SJCRH30 (cell line): ENCODE measurements at regions not wholly inside any gene's neighbourhood (a gene's known extent, or its start where the extent isn't known, plus 50 kb on each side); places are given as distances from the start of the nearest gene placed in this dataset.

Source experiments
- DNase-seq, 2 experiments: peaks; one replicate each; pipeline ENCODE4 v3.0.0-alpha.2; 2015 to 2020
- H3K27ac ChIP-seq: fragments of 250-450 bp; sonication (Bioruptor Pico); 2 replicates; pipeline ENCODE4 v1.5.1; 2020; ENCODE audit warnings: mild to moderate bottlenecking, moderate library complexity
- H3K27me3 ChIP-seq: fragments of 250-450 bp; sonication (Bioruptor Pico); 2 replicates; pipeline ENCODE4 v1.5.1; 2020; ENCODE audit warnings: mild to moderate bottlenecking, moderate library complexity
- H3K36me3 ChIP-seq: fragments of 250-450 bp; sonication (Bioruptor Pico); 2 replicates; pipeline ENCODE4 v1.5.1; 2020; ENCODE audit warnings: mild to moderate bottlenecking, moderate library complexity
- H3K4me1 ChIP-seq: fragments of 250-450 bp; sonication (Bioruptor Pico); 2 replicates; pipeline ENCODE4 v1.5.1; 2020; ENCODE audit warnings: mild to moderate bottlenecking, moderate library complexity
- H3K4me3 ChIP-seq: fragments of 250-450 bp; sonication (Bioruptor Pico); 2 replicates; pipeline ENCODE4 v1.5.1; 2020; ENCODE audit warnings: mild to moderate bottlenecking, moderate library complexity
- H3K9me3 ChIP-seq: fragments of 250-450 bp; sonication (Bioruptor Pico); replicated peaks from 2 replicates; pipeline ENCODE4 v1.5.1; 2020; ENCODE audit warnings: mild to moderate bottlenecking, moderate library complexity

DNA sequence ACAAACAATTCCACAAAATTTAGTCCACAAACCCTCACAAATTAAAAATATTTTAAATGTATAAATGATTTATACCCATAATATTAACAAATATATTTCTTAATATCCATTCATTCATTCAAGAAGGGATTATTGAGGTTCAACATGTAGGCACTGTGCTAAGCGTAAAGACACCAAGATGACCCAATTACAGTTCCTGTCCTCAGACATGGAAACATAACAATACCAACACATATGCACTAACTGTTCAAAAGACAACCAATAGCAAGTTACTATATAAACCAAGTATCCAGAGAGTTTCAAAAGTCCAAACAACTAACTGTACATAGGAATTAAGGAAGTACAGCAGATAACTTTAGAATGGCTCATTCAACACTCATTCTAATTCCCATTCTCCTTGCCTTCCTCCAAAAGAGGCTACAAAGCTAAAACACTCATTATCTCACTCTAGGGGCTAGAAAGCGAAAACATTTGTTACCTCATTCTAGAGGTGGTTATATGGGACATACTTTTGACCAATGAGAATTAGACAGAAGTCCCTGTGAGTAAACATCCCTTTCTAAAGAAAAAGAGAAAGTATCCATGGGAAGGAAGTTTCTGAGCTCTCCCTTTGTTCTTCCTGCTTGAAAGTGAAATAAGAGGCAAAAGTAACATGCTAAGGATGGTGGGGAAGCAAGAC lies 292.4 kb downstream of the ZEB2 start:
- H3K9me3 ChIP-seq: no peaks in the 10 kb centered on the region
- H3K4me3 ChIP-seq: no peak overlapping the region
- no peaks in the 10 kb centered on the region for H3K4me1 ChIP-seq
- H3K27me3 ChIP-seq: no peaks in the 10 kb centered on the region
- no peaks in the 10 kb centered on the region for H3K36me3 ChIP-seq
- H3K27ac ChIP-seq: no peak overlapping the region
- no peak for DNase-seq

DNA sequence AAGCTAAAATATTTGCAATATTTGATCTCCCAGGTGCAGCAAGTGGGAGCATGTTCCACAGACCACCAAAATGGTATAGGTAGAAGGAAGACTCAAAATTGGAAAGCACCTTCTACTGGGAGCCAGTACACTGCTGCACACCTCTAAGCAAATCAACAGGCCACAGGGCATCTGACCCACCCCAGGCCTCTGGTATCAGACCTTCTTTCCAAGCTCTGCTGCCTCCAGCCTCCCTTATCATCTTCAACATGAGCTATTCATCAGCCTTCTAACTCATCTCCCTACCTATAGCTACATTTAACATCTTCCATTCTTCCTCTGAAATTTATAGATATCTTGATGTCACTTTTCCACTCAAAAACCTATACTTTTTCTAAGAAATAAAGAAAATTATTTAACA lies 294.8 kb downstream of the ZEB2 start:
- H3K27me3 ChIP-seq: no peaks in the 10 kb centered on the region
- no peak for DNase-seq
- H3K4me1 ChIP-seq: no peaks in the 10 kb centered on the region
- no peaks in the 10 kb centered on the region for H3K36me3 ChIP-seq
- H3K4me3 ChIP-seq: no peak overlapping the region
- H3K9me3 ChIP-seq: no peaks in the 10 kb centered on the region
- H3K27ac ChIP-seq: no peak overlapping the region

DNA sequence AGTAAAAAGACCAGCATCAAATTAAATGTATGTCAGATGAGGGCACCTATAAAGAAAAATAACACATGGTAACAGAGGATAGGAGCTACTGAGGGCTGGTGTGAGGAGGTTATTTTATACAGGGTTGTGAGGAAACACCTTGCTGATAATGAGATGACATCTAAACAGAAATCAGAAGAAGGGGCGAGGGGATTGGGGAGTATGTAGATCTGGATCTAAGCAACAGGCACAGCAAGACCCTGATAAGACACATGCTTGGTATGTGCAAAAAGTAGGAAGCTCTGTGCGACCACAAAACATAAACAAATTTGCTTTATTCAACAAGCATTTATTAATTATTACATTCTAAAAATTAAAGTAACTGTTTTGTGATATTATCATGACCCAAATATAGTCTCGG lies 295.4 kb downstream of the ZEB2 start:
- Histone ChIP-seq H3K9me3 (no peaks in the 10 kb centered on the region), H3K27me3 (no peaks in the 10 kb centered on the region), H3K36me3 (no peaks in the 10 kb centered on the region), H3K27ac (no peak overlapping the region), H3K4me1 (no peaks in the 10 kb centered on the region), H3K4me3 (no peak overlapping the region)
- no peak for DNase-seq

DNA sequence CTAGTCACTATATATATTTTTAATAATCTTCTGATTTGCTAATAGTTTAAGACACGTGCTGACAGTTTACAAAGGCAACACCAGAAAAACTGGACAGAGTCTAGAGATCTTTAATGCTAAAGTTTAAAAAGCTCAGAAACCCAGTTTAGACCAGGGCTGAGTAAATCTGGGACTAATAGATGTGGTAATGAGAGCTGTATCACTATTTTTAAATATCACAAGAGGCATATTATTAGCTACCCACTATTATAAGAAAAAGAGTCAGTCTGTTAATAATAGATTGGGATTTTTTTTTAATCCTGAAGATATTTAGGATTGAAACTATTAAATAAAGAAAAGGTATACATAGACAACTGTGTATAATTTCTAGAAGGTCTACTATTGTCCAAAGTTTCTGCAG lies 299.9 kb downstream of the ZEB2 start:
- H3K9me3 ChIP-seq: no peaks in the 10 kb centered on the region
- no peak overlapping the region for H3K4me3 ChIP-seq
- H3K27me3 ChIP-seq: no peaks in the 10 kb centered on the region
- no peak overlapping the region for H3K27ac ChIP-seq
- DNase-seq: no peak
- H3K4me1 ChIP-seq: no peaks in the 10 kb centered on the region
- H3K36me3 ChIP-seq: no peaks in the 10 kb centered on the region

DNA sequence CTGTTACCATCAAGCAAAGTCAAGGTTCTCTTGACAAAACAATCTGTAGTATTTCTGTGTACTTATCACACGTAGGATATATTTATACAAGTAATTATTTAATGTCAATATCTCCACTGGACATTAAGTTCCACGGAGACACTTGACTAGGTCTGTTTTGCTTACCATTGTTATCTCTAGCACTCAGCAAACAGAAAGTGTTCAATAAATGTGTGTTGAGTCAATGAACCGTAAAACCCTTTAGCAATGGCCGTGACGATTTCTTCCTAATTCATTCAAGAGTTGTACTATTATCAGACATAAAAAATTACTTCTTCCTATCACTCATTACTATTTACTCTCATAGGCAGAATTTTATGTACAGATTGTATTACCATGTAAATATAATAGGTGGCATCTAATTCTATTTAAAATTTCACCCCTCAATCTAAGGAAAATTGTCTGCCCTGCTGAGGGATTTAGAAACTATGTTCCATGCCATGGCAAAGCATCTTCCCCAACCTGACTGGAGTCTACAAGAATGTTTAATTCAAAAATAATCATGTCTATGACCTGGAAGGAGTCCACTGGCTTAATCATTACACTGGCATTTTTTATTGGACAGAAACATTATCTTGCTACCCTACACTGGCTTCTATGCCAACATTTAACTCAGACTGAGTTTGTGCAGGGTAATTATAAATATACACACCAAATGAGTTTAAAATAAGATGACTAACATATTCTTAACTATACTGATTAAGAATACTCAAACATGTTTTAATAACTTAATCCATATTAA lies 301.9 kb downstream of the ZEB2 start:
- Histone ChIP-seq H3K36me3 (no peaks in the 10 kb centered on the region), H3K27ac (no peak overlapping the region), H3K9me3 (no peaks in the 10 kb centered on the region), H3K4me1 (no peaks in the 10 kb centered on the region), H3K4me3 (no peak overlapping the region), H3K27me3 (no peaks in the 10 kb centered on the region)
- no peak for DNase-seq

DNA sequence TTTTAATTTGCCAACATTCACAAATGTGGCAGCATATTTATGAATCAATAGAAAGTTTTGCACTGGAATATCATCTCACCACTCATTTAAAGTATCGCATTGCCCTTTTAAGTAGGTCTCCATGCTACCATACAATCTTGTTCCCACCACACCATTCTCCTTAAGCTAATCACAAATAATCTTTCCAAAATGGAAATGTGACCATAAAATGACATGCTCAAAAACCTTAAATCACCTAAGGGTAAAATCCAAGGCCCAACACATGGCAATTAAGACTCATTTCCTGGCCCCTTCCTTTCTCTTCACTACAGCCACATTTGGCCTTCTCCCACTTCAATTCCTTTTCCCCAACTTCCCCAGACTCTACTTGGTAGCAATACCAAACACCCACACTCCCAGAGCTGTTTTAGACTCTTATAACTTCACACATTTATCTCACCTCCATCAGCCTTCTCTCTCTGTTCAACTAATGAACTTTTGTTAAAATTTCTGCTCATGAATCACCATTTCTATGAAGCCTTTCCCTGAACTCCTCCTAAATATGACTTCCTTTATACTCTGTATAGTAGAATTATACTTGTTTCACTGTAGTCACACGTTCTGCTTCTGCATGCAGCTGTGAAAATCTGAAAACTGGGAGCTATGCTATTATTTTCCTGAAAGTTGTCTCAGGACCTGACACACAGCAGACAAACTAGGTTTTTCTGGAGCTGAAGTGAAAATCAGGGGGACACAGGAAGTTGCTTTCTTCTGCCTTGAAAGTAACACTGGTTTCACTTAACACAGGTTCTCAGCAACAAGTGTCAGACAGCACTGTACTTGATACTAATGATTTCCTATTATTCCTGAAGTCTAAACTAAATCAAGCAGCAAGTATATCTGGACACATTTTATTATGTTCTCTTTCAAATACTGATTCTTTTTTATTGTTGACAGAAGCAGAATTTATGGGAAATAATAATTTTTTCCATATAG lies 303.9 kb downstream of the ZEB2 start:
- Histone ChIP-seq H3K27ac (no peak overlapping the region), H3K36me3 (no peaks in the 10 kb centered on the region), H3K4me1 (no peaks in the 10 kb centered on the region), H3K9me3 (no peaks in the 10 kb centered on the region), H3K4me3 (no peak overlapping the region), H3K27me3 (no peaks in the 10 kb centered on the region)
- no peak for DNase-seq

DNA sequence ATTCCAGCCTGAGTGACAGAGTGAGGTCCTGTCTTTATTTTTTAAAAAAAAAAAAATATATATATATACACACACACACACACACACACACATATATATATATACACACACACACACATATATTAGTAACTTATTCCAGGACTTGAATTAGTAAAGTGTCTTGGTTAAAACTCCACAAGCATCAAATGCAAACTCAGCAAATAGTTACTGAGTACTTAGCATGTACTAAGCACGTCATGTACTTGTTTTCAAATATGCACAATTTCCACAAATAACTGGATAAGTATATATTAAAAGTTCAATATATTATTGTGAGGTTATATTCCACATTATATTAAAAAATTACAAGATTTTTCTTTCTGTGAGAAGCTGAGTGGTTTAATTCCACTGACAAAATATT lies 304.7 kb downstream of the ZEB2 start:
- Histone ChIP-seq H3K27me3 (no peaks in the 10 kb centered on the region), H3K4me1 (no peaks in the 10 kb centered on the region), H3K9me3 (no peaks in the 10 kb centered on the region; the same call in 1 of the 2 replicates), H3K4me3 (no peak overlapping the region), H3K27ac (no peak overlapping the region), H3K36me3 (no peaks in the 10 kb centered on the region)
- DNase-seq: no peak

DNA sequence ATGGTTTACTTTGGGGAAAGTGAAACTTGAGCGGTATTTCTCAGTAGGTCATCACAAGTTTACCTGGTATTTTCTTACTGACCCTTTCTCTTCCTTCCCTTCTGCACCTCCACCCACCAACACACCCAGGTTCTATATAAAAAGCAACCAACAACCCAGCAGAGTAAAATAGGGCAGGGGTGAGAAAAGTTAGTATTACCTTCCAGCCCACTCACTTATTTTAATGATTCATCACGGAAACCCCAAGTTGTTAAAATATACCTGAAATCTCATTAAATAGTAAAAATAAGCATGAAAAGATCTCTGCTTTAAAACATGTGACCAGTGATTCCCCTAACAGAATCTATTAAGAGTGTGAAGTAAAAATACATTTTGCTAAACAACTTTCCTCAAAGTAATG lies 306.1 kb downstream of the ZEB2 start:
- Histone ChIP-seq H3K4me3 (no peak overlapping the region), H3K36me3 (no peaks in the 10 kb centered on the region), H3K9me3 (no peaks in the 10 kb centered on the region; the same call in 1 of the 2 replicates), H3K27ac (no peak overlapping the region), H3K4me1 (peaks cover 4% of the 10 kb centered on the region), H3K27me3 (no peaks in the 10 kb centered on the region)
- no peak for DNase-seq

DNA sequence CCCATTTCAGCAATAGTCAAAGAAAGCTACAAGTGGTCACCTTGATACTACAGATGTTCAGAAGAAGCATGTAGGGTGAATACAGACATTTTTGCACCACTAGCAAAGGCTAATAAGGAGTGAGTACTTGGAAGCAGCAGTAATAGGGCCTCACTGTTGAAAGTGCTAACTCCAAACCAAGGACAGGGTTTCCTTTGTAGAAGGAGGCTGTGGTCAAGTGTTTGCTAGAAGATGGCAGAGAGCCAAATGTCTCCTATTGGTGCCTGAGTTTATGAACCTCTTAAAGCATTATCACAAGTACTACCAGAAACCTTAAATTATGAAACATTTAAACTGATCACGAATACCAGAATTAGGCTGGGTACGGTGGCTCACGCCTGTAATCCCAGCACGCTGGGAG lies 308.1 kb downstream of the ZEB2 start:
- Histone ChIP-seq H3K9me3 (no peaks in the 10 kb centered on the region; the same call in 1 of the 2 replicates), H3K36me3 (peaks cover 7% of the 10 kb centered on the region), H3K27ac (no peak overlapping the region), H3K27me3 (no peaks in the 10 kb centered on the region), H3K4me3 (no peak overlapping the region), H3K4me1 (peaks cover 8% of the 10 kb centered on the region)
- DNase-seq: peak; percentile 10 to 50

DNA sequence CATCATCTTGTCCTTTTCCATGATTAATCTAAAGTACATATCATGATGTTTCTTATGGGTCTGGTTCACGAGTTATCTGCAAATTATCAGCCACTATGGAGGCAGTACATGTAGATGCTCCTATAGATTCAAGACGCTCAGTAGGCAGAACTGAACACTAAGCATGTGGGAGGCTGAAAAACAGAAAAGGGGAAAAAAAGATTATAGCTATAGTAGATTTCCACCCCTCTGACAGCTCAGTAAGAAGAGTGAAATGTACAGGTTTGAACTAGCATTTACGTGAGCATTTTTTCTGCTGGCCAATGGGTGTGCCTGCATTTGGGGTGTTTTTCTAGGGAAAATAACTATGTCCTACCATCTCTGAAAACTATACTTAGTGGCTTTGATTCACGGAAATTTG lies 308.9 kb downstream of the ZEB2 start:
- Histone ChIP-seq H3K27ac (no peak overlapping the region), H3K4me1 (peaks cover 8% of the 10 kb centered on the region), H3K4me3 (no peak overlapping the region), H3K27me3 (no peaks in the 10 kb centered on the region), H3K36me3 (peaks cover 7% of the 10 kb centered on the region), H3K9me3 (no peaks in the 10 kb centered on the region; the same call in 1 of the 2 replicates)
- DNase-seq: no peak

DNA sequence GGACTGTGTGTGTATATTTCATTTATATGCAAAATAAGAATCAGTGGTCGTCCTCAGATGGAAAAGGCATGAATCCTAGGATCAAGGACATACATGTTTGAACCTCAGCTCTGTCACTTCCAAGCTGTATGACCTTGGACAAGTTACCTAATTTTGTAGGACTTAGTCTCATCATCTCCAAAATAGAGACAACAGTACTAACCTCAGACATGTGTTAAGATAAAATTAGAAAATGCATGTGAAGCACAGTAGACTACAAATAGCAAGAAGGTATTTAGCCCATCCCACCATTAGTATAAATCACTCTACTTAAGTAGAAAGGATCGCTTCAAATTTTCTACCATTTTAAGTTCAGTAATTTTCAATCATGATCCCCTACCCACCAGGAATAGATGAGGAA lies 309.8 kb downstream of the ZEB2 start:
- H3K27me3 ChIP-seq: no peaks in the 10 kb centered on the region
- no peak for DNase-seq
- H3K4me3 ChIP-seq: no peak overlapping the region
- peaks cover 8% of the 10 kb centered on the region for H3K4me1 ChIP-seq
- H3K9me3 ChIP-seq: no peaks in the 10 kb centered on the region; the same call in 1 of the 2 replicates
- peaks cover 7% of the 10 kb centered on the region for H3K36me3 ChIP-seq
- no peak overlapping the region for H3K27ac ChIP-seq

DNA sequence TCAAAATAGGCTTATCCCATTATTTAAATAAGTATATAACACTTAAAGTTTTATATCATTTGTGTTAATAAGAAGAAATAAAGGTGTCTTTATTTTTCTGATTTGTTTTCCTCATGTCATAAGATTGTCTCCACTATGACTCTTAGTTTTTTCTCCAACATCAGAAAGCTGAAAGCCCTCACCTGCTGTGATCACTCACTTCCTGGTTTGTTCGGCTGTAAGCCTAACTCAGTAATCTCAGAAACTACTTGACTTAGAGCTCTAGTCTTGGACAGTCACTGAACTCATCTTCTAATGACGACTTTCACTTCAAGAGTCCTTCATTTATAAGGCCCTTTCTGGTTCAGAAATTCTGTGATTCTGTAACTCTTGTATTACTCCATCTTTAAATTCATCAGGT lies 311.0 kb downstream of the ZEB2 start:
- H3K27ac ChIP-seq: peak overlapping the region; percentile 7
- H3K9me3 ChIP-seq: peaks cover 6% of the 10 kb centered on the region; the same call in 1 of the 2 replicates
- DNase-seq: peak; percentile 81 to 90
- H3K27me3 ChIP-seq: no peaks in the 10 kb centered on the region
- H3K36me3 ChIP-seq: peaks cover 7% of the 10 kb centered on the region
- H3K4me3 ChIP-seq: no peak overlapping the region
- H3K4me1 ChIP-seq: peaks cover 8% of the 10 kb centered on the region

DNA sequence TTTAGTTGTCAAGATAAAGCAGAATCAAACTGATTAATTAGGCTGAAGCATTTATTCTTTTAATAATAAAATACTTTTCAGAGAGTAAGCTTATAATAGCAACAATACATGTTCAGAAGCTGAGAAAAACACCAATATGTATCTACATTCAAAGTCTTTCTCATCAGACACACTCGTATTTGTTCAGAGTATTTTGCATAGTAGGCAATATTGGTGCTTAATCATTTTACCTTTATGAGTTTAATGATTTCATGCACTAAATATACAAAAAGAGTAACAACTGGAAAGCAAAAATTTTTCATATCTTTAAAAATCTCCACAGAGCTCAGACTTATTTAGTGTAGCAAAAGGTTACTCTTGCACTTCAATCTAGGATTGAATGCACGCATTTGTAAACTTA lies 313.9 kb downstream of the ZEB2 start:
- no peak for DNase-seq
- H3K9me3 ChIP-seq: peaks cover 6% of the 10 kb centered on the region; the same call in 1 of the 2 replicates
- H3K27me3 ChIP-seq: no peaks in the 10 kb centered on the region
- peaks cover 8% of the 10 kb centered on the region for H3K4me1 ChIP-seq
- H3K36me3 ChIP-seq: peaks cover 7% of the 10 kb centered on the region
- H3K4me3 ChIP-seq: no peak overlapping the region
- H3K27ac ChIP-seq: no peak overlapping the region

DNA sequence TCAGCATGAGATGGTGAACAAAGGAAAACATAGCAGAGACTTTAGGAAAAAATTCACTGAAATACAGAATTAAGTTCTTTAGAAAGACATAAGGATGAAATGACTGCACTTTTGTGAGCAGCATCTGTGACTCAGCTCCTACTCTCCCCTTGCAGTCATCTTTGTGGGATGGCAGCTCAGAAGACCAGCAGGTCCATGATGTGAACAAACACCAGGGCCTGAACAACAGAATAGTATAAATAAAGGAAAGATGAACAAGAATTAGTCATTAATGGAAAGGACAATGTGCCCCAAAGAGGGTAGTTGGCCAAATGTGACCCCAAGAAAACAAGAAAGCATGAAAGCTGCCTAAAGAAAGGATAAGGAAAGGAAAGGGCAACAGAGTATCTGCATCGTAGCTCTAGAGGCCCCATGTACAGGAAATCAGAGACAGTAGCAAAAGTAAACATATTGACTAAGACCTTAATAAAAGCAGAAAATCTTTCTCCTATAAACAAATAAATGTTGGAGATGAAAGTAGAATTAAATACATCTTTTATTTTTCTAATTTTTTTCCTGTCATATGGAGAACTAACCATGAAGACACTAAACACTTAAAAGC lies 318.0 kb downstream of the ZEB2 start:
- DNase-seq: no peak
- no peaks in the 10 kb centered on the region; the same call in 1 of the 2 replicates for H3K4me1 ChIP-seq
- no peak overlapping the region for H3K4me3 ChIP-seq
- H3K36me3 ChIP-seq: no peaks in the 10 kb centered on the region
- H3K9me3 ChIP-seq: peaks cover 6% of the 10 kb centered on the region; the same call in 1 of the 2 replicates
- H3K27ac ChIP-seq: no peak overlapping the region
- H3K27me3 ChIP-seq: no peaks in the 10 kb centered on the region
